RKO (cell line): ENCODE measurements at regions not wholly inside any gene's neighbourhood (a gene's known extent, or its start where the extent isn't known, plus 50 kb on each side); places are given as distances from the start of the nearest gene placed in this dataset.
A peak's percentile ranks its signal among the peaks of the same experiment; 100 is the strongest.
"Not testable (repeated sequence)": the region's sequence is repeated elsewhere in the genome, so short reads cannot be mapped to it uniquely, and the experiment has no call there.

Source experiments
- DNase-seq: peaks from one replicate; pipeline ENCODE4 v3.0.0-alpha.2; 2016; ENCODE audit warnings: low spot score

DNA sequence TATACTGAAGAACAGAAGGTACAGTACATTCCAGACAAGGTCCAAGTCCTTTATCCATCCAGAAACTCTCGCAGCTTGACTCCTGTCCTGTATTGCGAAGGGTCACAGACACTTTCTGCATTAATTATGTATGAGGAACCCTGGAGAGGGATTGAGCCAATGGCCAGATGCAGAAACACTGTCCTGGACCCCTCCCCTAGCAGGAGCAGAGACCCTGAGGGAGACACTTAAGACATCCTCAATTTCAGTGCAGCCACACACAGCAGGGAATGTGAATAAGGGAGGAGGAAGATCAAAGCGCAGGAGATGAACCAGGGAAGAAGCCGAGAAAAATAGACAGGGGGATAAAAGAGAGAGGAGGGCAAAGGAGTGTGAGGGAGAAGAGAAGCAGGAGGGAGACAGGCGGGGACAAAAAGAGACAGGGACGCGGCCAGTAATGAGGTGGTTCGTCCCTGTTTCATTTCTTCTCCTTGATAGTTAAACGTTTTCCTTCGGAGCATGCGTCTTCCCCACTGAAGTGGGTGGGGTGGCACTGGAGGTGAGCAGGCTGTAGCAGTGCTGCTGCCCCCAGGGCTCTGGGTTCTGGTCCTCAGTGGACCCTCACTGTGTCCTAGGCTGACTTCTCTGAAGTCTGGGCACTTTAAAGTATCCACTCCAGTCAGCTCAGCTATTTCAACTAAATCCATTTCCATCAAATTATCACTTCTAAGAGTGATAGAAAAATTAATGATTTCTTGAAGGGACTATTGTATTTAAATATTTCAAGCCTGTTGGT lies 356.4 kb upstream of the NOCT start:
- DNase-seq = no peak

DNA sequence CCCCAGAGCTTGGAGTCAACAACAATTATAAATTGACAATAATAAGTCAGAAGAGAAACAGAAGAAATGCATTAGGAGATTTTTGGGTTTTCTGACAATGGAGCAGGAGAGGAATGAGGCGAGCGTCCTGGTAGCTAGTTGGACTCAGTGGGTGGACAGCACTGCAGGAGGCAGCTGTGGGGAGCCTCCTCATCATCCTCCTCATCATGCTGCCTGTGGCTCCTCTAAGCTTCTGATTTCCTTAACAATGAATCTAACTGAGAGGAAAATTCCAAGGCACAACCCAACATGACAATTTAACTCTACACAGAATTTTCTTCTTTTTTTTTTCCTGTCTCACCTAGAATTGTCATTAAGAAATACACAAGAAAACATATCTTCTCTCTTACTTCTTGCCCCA lies 357.1 kb upstream of the NOCT start:
- no peak for DNase-seq

DNA sequence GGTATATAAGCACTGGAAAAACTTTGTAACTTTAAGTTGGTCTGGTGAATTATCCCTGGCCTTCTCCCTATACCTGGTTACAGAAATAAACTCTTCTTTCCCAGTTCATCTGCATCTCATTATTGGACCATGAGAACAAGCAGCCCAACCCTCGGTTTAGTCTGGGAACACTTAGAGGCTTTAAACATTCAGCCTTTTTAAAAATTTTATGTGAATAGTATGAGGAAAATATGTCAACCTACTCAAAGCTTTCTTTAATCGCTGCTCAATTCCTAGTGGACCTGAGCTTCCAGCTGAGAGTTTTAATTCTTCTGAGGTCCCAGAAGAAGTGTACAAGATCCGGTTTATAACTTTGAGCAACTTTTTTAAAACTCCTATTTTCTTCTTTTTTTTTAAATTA lies 358.6 kb upstream of the NOCT start:
- no peak for DNase-seq

DNA sequence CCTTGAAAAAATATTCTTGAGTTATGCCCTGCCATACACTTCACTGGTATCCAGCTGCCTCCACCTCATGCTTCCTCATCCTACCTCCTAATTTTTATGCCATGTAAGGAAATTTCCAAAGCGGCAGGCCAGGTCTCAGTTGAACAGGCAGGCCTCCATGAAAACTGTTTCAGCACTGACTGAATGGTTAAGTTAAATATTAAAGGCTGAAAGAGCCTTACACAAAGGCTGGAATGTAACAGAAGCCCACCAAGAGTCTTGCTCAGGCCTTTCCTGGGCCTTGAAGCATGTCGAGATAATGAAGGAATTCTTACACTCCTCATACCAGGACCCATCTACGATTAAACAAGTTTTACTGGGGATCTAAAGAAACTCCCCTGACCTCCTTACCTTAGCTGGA lies 359.6 kb upstream of the NOCT start:
- no peak for DNase-seq

DNA sequence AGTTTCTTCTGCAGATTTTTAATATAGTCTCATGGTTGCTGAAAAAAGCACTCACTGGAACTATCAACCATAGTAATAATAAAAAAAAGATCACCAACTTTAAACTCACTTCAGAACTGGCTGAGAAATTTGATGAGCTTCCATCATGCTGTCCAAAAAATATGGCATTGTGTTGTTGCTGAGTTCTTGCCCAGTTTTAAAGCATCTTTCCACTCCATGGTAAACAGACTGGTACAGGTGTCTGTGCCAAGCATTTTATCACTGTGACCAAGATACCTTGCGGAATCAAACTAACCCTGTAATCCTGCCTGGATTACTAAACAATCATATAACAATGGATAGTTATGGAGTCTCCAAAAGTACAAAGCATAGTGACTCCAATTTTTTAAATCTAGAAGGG lies 360.3 kb upstream of the NOCT start:
- no peak for DNase-seq

DNA sequence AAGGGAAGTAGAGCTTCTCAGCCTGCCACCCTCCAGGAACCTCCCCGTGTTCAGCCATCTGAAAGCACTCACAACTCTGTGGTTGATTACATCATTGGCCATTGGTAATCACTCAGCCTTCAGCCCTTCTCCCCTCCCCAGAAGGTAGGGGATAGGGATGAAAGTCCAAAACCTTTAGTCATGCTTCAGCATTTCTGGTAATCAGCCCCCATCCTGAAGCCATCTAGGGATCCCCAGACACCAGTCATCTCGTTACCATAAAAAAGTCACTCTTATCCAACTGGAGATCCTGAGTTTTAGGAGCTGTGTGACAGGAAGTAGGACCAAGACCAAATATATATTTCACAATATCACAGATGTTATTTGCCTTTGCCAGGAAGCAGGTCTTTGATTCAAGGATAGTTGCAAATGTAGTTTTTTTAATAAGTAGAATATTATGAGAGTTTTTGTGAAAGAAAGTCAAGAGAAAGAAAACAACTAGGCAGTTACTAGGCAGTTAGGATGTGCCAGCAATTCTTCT lies 364.6 kb upstream of the NOCT start:
- DNase-seq = no peak

DNA sequence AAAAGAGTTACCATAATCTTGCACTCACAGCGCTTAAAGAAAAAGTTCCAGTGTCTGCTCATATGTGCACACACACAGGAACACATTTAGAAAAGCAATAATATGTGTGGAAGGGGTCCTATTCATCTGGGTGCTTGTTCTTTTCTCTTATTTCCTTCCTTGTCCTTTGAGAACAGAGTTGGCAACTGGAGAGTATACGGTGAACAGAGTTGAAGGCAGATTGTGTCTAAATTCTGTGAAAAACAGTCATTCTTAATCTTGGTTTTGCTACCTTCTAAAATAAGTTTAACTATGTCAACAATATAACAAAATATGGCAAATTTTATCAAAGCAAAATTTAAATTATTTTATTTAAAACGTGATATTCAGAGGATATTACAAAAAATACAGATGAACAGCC lies 365.1 kb upstream of the NOCT start:
- no peak for DNase-seq

DNA sequence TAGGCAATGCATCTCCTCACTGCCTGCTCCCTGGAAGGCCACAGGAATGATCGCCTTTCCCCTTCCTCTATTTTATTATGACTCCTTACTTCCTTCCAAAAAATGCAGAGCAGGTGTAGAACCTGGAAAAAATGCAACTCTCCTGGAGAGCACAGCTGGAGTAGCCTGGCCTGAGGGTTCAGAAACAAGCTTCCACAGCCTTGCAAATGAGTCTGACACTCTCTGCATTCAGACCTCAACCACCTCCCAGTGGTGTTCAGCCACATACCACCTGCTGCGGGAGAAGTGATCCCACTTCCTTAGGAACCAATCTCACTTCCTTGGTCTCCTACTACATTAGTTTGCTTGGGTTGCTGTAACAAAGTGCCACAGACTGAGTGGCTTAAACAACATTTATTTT lies 368.1 kb upstream of the NOCT start:
- no peak for DNase-seq

DNA sequence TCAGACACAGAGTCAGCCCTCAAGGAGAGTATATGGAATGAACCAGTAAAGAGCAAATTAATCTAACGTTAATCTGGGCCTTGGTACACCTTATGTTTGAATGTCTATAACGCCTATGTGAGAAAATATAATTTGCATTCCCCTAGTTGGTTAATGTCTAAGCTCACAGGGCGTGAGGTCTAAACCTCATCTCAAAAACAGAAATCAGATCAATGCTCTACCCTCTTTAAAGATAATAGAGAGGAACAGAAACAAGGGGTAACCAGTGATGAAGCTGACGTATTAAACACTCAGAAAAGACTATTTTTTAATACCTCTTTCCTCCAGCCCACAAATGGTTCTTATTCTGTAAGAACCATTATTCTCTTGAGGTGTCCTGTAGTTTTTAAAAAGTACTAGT lies 369.2 kb upstream of the NOCT start:
- DNase-seq = no peak

DNA sequence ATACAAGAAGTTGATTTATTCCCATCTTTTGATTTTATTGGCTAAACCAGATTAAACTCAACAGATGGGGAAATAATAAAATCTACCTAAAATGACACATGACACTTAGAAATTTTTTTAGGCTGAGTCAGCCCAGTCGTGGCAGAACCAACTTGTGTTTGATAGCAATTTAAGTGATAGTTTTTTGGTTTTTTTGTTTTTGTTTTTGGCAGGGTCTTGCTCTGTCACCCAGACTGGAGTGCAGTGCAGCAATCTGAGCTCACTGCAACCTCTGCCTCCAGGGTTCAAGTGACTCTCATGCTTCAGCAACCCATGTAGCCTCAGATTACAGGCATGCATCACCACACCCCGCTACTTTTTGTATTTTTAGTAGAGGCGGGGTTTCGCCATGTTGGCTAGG lies 370.3 kb upstream of the NOCT start:
- peak; percentile 3 for DNase-seq

DNA sequence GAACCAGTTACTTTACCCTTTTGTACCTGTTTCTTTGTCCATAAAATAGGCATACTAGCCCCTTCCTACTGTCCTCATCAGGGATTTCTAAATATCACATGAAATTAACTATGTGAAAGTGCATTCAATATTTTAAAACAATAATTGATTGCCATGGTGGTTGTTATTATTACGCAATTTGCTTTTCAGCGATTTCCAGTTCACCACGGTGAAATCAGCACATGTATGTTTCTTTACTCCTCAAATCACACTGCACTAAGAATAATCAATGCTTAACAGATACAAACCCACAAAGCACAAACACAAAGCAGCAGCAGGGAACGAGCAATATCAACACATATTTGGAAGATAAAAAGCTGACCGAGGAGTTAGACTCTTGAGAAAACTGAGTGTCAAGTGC lies 371.3 kb upstream of the NOCT start:
- DNase-seq = no peak

DNA sequence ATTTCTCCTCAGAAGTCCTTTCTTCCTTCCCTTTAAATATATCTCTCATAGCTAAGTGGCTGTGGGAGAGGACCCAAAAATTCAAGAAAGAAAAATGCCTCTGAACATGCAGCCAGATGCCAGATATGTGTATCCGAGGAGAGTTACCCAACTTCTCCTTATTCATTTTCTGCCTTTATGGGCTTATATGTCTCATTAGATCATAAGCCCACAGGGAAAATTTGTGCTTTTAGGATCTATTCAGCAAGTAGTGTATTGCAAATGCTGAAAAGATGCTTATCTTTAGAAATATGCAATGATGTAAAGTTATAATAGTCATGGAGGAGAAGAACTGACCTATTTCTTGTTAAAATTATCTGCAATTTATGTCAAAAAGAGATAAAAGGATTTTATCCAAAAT lies 371.8 kb upstream of the NOCT start:
- no peak for DNase-seq

DNA sequence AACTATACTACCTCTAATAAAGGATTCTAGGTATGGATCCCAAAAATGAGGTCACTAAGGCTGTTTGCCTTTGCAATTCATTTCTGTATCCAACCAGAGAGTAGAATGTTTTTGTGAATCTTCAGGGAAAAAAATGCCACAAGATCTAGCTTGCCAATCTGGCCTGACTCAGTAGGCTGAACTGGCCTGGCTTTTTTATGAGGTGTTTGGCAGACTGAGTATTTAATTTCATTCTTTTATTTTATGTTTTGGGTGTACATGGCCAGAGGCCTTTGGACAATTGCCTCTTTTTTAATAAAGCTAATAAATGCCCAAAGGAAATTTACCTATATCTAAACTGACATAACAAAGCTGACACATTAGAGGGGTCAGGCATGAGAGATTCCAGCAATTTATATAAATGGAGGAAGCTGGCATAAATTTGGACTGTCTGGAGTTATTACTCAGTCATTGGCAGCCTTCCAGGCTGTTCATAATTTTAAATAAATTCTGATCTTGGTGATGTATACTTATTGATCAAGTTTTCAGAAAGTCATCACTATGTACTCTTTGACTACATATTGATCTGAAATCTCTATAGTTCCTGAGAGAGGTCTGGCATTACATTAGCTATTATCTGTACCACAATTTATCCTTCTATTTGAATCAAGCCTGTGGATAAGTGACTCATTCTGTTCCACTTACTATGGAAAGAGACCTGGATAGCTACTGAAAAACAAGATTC lies 376.4 kb upstream of the NOCT start:
- DNase-seq = no peak

DNA sequence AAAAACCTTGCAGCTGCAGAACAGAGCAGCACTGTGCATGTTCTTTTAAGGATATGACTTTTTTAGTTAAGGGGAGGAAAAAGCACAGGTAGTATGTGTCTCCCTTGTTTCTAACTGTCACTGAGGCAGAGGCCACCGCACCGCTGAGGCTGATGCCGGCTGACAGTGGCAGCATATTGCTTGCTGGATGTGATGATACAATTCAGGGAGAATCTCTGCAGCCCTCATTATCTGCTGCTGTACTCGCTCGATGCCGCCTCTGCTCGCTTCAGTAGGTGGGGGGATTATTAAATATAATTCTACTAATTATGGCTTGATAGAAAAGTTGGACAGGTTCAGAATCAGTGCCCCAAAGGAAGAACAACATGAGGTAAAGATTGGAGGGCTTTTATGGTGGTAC lies 378.8 kb upstream of the NOCT start:
- no peak for DNase-seq

DNA sequence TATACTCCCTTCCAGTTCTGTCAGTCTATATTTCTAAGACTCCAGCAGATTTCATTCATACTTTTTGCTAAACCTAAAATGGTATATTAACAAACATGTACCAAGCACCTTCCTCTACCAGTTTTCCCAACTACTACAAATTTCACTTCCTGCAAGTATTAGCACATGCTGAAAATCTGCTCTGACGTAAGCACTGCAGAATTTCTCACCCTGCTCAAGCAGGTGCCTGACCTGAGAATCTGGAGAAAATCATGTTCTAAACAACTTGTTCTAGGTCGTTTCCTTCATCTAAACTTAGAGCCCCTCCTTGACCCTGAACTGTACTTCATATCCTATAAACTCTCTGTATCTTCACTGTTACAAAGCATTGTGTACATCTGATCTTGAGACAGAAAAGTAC lies 380.7 kb upstream of the NOCT start:
- no peak for DNase-seq

DNA sequence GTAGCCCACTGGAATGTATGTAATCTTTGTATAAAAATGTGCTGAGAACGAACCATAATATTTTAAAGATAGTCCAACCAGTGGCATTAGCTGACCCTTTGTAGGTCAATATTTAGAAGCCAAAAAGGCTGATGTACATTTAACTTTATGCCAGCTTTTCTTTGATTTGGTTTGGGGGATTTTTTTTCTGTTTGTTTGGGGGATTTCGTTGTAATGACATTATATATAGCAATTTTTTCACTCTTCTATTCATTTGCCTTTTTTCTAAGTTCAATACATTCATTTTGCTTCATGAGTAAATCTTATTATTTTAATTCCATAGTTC lies 382.0 kb upstream of the NOCT start:
- DNase-seq = no peak

DNA sequence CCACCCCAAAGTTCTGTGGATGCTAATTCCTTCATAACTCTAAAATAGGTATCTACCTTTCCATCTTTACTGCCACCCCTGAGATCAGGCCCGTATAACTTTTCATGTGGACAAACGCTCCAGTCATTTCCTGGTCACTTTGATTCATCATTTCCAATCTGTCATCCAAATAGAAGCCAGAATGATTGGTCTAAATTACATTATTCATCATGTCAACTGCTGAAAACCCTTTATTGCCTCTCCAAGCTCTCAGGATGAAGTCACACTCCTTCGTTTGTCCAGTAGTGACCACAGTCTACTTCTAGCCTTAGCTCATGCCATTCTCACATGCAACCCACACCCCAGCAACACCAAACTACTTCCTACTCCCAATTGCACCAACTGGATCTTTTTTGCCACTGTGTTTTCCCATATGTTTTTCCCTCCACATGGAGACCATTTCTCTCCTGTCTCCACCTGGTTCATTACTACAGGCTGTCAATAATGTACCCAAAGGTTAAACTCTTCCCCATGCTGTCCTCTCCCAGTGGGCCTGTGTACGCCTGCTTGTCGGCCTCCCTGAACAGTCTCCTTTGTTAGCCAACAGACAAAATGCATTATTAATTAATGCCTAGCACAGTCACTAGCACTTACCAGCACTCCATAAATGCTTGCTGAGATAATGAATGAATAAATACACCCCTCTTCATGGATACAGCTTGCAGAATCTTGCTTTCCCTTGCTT lies 382.6 kb upstream of the NOCT start:
- peak; percentile 55 for DNase-seq

DNA sequence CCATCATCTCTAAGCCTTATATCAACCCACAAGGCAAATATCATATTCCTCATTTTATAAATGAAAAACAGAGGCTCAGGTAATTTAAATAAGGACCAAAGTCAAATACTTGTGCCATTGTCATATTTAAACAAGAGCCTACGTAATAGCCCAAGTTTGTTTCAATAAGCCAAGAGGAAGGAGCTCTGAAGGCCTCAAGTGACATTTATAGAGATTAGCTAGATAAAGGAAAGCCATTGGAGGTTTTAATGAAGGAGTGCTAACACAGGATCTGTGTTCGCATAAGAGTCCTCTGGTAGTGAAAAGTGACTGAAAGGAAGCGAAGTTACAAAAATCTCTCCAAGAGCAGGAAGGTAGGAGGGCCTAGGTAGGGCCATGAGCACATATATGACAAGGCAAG lies 384.9 kb upstream of the NOCT start:
- no peak for DNase-seq

DNA sequence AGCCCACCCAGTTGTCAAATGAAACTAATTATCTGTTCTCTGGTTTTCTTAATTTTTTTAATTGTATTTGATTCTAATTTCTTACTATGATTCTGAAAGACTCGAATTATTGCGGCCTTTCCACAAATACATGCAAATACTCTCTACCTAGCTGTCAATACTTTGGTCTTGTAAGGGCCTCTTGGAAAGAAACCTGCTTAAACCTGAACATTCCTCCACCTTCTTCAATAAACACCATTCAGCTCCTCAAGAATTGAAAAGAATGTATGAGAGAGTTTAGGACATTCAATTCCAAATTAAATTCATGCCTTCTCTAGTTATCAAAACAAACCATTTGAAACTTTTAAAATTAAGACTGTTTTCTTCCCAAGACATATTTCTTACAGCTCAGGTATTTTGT lies 385.9 kb upstream of the NOCT start:
- no peak for DNase-seq

DNA sequence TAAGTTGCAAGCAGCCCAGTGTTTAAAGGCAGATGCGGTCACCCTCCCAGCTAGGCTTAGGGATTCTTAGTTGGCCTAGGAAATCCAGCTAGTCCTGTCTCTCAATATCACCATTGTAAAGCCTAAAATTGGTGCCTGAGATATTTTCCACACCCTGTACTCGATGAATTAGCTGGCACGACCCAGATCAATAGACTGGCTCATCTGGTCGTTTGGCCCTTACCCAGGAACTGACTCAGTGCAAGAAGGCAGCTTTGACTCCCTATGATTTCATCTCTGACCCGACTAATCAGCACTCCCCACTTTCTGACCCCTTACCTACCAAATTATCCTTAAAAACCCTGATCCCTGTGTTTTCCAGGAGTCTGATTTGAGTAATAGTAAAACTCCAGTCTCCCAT lies 384.9 kb upstream of the SLC7A11 start:
- no peak for DNase-seq

DNA sequence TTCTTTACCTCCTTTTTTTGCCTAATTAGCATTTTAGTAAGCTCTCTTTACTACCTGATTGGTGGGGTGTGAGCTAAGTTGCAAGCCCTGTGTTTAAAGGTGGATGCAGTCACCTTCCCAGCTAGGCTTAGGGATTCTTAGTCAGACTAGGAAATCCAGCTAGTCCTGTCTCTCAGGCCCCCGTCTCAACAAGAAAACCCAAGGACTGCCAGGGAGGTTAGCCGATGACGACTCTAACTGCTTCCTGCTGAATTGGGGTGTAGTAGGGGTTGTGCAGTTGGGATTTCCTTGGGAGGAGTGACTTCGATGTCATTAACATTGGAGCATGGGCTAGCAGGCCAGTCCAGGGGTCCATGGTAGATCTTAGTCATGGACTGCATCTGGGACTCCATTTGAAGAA lies 380.2 kb upstream of the SLC7A11 start:
- DNase-seq = not testable (repeated sequence)

DNA sequence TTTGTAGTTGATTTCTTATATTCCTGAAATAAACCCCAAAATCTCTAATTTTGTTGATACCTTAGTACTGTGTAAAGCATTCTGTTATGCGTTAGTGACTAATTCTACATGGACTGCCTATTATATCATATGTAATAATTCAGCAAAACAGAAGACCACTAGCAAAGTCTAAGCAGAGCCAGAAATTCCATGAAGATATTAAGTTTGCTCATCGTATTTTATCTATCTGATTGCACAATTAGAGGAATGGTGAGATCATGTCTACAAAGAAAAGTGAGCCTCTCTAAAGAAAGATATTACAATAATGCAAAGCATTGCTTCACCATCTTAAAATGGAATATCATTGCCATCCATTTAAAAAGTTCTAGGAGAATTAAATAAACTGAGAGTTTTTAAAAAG lies 374.6 kb upstream of the SLC7A11 start:
- DNase-seq = no peak
